Kasumi-1 (cell line): ENCODE measurements at regions not wholly inside any gene's neighbourhood (a gene's known extent, or its start where the extent isn't known, plus 50 kb on each side); places are given as distances from the start of the nearest gene placed in this dataset.
A peak's percentile ranks its signal among the peaks of the same experiment; 100 is the strongest.
"Not testable (repeated sequence)": the region's sequence is repeated elsewhere in the genome, so short reads cannot be mapped to it uniquely, and the experiment has no call there.

Experiments used
- DNase-seq, 2 experiments: peaks; one replicate each; lab custom pipeline; 2025; lab: John Stamatoyannopoulos, UW

DNA sequence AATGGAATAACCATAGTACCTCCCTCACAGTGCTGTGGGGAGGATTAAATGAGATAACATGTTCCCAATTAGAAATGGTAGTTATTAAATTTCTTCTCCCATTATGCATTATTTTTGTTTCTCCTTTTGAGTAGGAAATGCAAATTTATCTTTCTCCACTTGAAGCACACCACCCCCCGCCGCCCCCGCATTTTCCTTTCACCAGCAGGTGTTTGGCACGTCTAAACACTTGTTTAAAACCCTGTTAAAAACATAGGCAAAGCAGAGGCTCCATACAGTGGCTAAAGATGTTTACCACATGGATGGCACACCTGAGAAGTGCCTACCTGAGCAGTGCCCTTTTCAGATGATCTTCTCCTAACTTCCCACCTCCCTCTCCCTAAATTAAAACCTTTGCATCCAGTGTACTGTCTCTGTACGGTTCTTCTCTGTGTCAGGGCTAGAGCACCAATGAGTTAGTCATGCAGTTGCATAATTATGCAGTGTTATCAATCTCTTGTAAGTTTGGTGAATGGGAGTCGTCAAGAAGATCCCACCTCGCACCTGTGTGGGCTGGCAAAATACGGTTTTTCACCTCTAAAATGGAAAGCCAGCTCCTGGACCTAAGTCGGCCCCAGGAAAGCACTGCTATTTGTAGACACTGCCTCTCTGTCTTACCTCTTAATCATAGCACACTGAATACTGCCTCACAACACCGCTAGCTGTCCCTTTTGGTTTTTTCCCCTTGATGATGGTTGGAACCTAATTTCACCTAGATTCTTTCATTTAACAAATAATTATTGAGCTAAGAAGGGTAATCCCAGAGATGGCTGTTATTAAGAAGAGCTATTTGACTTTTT lies 122.0 kb downstream of the CT47B1 start:
- no peak for DNase-seq

DNA sequence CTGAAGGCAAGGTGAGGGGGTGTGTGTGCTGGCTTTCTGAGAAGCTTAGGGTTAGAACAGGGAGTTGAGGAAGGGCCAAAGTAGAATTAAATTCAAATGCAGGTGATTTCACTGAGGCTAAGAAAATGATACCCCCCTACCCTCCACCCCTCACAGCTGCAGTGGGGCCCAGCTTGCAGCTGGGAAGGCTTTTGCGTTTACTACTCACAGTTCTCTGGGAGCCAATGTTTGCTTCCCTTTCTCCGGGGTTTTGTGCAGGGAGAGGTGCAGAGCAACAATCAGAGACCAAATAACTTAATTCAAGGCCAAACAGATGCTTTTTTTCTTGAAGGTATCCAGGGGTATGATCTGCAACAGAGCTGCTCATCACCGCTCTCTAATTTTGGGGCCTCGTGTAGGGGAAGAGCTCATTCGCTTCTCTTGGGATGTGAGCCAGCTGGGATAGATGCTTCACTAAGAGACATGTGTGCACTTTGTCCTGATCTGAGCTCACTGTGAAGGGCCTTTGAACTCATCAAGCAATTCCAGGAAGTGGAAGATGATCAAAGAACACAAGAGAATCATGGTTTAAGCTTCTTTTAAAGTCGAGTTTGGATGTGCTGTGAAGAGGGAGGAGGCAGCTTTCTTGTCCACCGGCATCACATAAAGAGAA lies 122.7 kb upstream of the C1GALT1C1 start:
- no peak for DNase-seq

DNA sequence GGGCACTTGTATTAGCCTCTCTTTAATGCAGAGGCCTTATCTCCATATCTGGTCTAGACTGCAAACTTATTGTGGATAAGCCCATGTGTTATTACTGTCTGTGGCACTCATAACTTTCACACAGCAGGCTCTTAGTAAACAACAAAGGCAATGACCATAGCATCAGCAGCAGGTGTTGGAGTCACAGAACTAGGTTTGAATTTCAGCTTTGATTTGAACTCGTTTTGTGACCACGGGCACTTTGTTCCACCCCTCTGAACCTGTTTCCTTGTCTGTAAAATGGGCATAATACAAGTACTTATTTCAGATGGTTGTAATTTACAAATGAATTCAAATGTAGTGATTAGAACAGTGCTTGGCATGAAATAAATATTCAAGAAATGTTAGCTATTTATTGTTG lies 121.8 kb upstream of the C1GALT1C1 start:
- DNase-seq: no peak

DNA sequence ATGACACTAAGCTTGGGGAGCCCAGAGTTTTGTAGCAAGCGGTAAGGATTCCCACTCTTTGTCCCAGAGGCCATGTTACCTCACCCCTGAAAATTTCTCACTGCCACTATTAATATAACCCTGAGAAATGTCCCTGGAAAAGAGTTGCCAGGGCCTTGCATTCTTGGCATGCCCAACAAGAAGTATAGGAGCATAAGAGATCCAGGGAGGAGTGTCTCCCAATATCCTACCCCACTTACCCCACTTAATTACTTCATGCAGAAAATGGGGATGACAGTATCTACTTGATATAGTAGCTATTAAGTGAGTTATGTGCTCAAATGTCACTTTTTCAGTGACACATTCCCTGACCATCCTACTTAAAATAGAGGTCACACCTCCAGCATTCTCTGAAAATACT lies 120.5 kb upstream of the C1GALT1C1 start:
- DNase-seq: no peak

DNA sequence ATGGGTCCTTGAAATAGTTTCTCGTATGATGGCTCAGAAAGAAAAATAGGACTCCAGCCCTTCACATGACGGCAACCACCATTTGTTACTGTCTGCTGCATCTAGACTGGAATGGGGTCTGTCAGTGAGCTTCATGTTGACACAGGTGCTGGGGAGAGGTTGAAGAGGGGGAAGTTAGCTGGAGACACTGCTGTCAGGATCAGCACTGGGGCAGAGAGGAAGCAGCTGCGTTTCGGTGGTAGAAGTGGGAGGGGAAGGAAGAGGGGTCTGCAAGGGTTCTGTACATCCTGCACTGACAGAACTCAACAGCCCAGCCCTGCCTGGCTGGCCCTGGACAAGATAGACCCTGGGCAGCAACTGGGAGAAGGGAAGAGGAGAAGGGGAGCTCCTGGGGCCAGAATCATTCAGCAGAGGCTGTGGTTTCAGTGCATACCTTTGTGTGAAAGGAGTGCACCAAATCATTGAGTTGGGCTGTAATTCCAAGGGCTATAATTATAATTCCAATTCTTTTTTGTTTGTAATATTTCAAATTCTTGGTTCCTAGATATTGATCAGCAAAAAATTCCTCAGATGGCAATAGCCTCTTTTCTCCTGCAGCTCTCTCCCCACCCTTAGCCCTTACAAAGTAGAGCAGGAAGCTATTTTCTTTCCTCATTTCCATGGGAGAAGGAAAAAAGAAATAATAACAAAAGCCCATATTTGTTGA lies 119.4 kb upstream of the C1GALT1C1 start:
- DNase-seq: peak; percentile 78 to 80

DNA sequence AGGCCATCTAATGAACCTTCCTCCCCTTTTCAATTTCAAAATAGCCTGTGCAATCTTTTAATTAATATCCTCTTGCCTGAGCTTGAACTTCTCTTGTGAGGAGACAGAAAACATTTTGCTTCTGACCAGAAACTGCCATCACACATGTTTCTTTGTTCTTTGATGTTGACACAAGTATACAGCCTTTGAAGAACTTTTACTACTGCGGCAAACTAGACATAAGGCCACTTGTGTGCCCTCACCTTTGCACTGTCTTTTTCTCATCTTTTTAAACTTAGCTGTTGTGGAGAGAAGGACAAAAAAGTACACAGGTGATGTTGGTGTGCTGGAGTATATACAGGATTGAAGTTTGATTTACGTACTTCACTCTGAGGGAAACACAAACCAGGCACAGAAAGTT lies 116.3 kb upstream of the C1GALT1C1 start:
- no peak for DNase-seq

DNA sequence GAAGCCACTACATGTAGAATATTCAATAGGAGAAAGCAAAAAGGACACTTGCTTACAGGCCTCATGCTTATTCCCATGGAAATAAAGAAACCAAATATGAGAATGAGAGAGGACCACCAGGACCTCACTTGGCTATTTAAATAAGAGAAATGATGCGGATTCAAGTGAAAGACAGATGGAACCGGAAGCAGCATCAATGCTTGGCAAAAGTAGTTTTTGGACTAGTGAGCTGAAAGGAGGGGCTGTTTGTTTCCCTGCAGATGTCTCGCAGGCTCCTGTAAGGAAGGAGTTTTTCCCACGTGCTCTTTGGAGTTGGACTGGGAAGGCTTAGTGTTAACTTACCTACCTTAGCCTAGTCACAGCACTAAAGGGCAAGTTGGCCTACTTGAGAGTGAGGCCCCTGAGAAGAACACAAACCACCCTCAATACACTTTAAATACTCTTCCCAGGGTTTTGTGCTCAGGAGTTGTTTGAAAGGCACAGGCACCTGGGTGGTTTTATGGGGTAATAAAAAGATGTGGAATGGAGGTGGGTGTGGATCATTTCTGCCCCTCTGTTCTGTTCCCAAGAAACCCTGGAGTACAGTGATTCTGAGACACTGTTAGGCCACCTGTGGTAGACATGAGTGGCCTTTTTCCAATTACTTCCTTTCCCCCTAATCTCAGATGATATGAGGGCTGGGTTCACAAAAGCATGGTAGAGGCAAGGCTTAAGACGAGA lies 113.3 kb upstream of the C1GALT1C1 start:
- DNase-seq: no peak

DNA sequence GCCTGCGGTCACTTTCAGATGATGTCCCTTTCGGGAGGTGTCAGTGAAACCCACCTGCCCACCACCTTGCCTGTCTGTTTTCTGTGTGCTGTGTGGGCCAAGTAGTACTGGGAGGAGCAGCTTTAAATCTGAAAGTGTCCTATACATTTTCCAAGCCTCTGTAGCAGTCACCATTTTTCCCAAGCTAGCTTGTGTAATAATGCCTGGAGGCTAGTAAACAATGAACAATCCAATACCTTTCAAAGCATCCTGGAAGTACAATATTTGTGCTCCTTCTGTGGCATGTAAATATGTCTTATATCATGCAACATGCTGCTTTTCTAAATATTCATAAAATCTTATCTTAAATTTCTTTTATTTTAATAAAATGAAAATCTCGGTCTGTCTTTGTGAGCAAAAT lies 111.6 kb upstream of the C1GALT1C1 start:
- no peak for DNase-seq

DNA sequence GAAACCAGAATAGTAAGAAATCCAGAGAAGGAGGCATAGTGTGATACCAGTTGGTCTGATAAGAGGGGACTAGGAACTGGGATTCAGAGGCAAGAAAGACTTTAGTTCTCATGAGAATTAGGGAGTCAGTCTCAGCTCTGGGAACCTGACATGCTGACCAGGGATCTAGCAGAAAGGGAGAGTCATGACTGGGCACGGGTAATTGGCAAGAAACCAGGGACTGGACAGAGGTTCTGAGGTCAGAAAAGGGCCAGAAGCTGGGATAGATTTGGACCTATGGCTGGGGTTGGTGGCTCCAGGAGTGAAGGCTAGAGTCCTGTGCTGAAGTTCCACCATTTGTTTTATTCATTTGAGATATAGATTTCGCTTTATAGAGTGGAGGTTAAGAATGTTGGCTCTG lies 110.2 kb upstream of the C1GALT1C1 start:
- DNase-seq: no peak

DNA sequence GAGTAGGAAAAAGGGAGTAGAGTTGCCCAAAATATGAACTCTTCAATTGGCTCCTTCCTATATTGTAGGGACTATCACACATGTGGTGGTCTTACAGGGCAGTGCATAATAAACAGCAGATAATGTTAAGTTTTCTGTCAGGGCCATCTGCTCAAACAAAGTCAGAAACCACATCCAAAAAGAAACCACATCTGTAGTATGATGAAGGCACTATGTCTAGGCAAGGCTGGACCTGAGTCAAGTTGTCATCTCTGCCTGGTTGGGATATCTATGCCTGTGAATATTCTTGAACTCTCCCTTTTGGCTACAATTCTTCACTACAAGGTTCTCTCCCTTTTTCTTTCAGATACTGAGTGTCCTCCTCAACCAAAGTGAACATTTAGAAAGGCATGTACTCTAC lies 109.4 kb upstream of the C1GALT1C1 start:
- DNase-seq: no peak

DNA sequence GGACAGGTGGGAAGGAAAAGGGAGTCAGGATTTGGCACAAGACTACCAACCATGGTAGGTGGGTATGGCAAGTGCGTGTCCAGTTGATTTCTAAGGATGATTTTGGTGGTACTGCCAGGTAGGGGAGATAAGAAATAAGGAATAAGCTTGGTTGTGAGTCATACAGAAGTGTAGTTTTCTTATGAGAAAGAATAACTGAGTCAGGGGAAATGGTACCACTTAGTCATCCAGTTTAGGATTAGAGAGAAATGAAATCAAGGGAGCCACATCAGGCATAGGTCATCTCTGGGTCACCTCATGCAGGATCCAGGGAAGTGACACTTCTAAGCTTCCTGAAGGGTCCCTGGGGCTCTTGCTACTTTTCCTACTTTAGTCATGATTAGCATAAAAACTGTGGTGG lies 107.1 kb upstream of the C1GALT1C1 start:
- DNase-seq: no peak

DNA sequence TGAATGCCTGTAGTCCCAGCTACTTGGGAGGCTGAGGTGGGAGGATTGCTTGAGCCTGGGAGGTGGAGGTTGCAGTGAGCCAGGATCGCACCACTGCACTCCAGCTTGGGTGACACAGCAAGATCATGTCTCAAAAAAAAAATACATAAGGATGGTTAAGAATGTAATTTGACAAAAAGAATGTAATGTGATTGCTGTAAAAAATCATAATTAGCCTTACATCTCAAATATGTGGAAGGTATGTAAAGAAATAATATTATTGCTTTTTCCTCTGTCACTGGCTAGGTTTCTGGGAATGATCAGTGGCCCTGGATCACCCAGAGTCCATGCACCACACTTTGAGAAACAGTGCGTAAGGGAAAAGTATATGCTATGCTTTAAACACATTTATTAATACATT lies 106.1 kb upstream of the C1GALT1C1 start:
- no peak for DNase-seq

DNA sequence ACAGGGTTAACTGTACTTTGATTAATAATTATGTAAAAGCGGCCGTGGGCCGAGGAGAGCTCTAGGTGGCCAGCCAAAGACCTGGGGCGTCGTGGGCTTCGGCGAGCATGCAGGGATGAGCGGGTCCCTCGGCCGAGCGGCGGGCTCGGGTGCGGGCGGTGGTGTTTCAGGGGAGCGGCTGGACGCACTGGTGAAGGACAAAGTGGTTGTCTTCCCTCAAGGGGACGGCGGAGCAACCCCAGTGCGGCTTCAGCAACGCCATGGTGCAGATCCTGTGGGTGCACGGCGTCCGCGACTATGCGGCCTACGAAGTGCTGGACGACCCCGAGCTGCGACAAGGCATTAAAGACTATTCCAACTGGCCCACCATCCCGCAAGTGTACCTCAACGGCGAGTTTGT lies 103.0 kb upstream of the C1GALT1C1 start:
- DNase-seq: no peak

DNA sequence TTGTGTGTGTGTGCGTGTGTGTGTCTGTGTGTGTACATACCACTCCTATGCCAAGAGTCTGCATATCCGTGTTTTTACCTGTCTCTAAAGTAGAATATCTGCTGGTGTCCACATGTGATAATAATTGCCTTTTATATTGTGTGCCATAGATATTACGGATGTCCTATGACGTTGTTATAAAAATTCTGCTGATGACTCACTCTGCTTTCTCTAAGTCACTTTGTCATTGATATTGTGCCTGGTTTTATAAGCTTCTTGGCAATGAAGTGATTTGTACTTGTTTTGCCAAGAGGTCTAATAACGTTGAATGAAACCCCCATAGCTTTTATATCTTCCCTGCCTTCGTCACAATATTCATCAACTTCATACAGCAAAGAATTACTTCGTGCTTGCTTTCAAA lies 102.6 kb upstream of the C1GALT1C1 start:
- DNase-seq: no peak

DNA sequence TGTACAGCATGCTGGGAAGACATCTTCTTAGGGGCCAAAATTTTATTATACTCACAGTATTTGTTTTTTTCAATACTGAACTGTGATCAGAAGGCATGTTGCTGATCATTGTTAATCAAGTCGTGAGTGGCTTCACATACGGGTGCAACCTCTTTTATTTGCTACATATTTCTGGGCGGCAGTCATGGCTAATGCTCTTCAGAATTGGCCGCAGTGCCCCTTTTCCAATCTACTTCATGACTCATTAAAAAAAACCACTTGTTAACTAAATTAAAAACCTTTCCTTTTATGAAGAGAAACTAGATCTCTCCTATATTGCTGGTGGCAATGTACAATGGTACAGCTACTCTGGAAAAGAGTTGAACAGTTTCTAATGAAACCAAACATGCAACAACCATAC lies 101.5 kb upstream of the C1GALT1C1 start:
- no peak for DNase-seq

DNA sequence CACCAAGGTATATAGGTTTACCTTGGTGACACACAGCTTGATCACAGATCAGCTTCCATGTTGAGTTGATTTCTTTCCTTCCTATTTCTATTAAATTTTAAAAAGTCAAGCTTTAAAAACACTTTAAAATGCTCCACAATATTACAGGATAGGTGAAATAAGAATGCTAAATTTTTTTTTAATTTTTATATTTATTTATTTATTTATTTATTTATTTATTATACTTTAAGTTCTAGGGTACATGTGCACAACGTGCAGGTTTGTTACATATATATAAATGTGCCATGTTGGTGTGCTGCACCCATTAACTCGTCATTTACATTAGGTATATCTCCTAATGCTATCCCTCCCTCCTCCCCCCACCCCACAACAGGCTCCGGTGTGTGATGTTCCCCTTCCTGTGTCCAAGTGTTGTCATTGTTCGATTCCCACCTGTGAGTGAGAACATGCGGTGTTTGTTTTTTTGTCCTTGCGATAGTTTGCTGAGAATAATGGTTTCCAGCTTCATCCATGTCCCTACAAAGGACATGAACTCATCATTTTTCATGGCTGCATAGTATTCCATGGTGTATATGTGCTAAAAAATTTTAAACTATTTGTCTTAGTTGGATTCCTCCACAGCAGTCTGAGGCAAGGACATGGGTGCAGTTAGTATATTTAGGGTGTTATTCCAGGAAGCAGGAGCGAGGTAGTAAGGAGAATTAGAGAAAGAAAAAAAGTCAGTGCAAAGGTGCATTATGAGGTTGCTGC lies 99.8 kb upstream of the C1GALT1C1 start:
- DNase-seq: not testable (repeated sequence)

DNA sequence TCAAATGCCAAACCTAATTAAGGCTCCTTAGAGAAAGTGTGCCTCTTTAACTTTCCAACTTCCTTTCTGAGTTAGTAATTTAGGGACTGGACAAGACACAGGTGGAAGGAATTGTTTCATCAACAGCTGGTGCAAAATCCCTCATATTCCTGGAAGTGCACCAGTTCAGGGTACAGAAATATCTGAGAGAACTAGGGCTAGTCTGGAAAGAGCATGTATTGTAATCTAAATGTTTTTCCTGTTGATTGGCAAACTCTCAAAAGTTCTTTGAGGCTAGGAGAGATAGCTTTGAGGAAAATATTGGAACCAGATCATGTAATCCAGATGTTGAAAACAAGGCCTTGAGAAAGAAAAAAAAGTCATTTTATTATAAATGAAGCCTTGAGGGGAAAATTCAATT lies 98.1 kb upstream of the C1GALT1C1 start:
- no peak for DNase-seq

DNA sequence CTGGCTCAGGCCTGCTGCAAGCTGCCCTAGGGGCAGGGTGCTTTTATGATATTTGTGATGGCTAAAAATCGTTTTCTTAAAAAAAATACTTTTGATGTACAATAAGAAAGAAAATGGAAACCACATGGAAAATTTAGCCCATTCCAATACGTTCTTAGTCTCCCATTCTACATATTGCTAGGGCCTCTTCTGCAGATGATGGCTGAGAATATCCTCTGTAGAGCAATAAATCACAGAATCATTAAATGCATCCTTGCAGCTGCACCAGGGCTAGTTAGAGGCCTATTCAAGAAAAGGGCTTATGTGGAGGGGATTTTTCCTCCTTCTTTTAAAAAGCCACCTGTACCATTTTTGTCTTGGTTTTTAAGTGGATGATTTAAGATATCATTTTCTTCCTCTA lies 97.6 kb upstream of the C1GALT1C1 start:
- no peak for DNase-seq

DNA sequence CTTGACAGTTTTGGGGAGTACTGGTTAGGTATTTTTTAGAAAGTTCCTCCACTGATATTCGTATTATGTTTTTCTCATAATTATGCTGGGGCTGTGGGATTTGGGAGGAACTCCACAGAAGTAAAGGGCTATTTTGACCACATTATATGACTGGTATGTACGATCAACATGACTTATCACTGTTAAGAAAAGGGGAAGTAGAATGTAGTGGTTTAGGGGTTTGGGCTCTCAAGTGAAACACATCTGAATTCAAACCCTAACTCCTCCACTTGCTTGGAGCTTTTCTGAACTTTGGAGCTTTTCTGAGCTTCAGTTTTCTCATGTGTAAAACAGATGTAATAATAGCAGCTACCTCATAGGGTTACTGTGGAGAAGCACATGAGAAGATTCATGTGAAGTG lies 96.4 kb upstream of the C1GALT1C1 start:
- DNase-seq: peak; percentile 86 to 87

DNA sequence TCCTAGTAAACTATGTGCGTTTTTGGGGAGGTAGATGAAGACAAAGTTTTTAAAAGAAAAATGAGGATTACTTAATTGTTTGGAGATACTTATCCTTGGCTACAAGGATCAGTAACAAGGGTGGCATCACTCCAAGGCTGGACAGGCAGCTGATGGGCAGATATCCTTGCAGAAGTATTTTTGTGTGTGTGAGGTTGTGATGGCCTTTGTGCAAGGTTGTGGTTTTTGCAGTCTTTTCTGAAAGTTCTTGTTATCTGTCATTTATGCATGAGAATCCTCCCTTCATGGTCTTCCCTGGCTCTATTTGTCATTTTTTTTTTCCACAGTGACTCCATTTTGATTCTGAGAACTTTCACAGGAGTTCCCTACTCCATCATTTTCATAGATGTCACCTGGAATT lies 96.0 kb upstream of the C1GALT1C1 start:
- no peak for DNase-seq

DNA sequence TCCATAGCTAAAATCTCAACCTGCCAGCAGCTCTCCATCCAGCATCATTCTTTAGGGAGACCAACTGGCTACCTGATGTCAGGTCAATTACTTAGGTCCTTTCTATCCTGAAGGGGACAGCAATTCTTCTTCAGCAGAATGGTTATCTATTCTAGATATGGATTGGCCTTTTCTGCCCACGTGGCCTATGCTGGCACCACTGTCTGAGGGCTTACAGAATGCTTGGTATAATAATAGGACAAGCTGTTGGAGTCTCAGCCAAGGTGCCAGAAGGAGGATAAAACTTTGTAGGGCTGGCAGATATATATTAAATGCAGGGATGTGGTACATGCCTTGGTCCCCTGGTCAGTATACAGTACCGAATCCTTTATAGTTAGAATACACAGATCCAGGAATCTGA lies 89.8 kb upstream of the C1GALT1C1 start:
- DNase-seq: no peak

DNA sequence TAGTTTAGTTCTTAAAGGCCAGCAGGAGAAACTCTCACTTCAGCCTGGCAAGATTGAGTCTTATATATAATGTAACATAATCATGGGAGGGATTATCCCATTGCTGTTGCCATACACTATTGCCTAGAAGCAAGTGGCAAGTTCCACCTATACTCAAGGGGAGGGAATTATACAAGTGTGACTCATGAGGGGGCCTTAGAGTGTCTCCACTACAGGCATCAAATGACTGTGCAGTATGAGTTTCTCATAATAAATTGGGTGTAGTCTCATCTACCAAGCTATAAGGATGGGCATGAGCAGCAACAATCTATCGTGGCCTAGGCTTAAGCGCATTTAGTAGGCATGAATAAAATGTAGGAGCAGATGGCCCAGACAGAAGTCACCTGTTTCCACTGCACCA lies 89.1 kb upstream of the C1GALT1C1 start:
- DNase-seq: no peak
